PFSK-1 (cell line): ENCODE measurements at regions not wholly inside any gene's neighbourhood (a gene's known extent, or its start where the extent isn't known, plus 50 kb on each side); places are given as distances from the start of the nearest gene placed in this dataset.

ENCODE experiments used
- FOXP2 ChIP-seq: optimal IDR thresholded peaks from 2 replicates; pipeline ENCODE3; 2011; ENCODE audit warnings: borderline replicate concordance, control low read depth, inconsistent platforms; ENCODE audit not compliant: insufficient read depth; ENCODE audit errors: extremely low read length, extremely low read depth
- POLR2AphosphoS5 ChIP-seq: IDR thresholded peaks from 2 replicates; pipeline ENCODE4 v1.6.1; 2012; ENCODE audit warnings: low read depth, mild to moderate bottlenecking, control low read depth, low read length, moderate library complexity
- REST ChIP-seq, 2 experiments: IDR thresholded peaks; 2 replicates each; pipeline versions ENCODE4 v1.6.1 to v1.8.0; 2011 to 2012; ENCODE audit warnings: low read depth in 2 of 2, low read length in 2 of 2, control low read depth in 1 of 2, inconsistent platforms in 1 of 2, mild to moderate bottlenecking in 1 of 2, moderate library complexity in 1 of 2; ENCODE audit not compliant: insufficient read depth in 1 of 2
- SIN3A ChIP-seq: IDR thresholded peaks from 2 replicates; pipeline ENCODE4 v1.6.1; 2012; ENCODE audit warnings: mild to moderate bottlenecking, low read length, moderate library complexity, borderline replicate concordance; ENCODE audit not compliant: insufficient read depth
- TAF1 ChIP-seq: IDR thresholded peaks from 2 replicates; pipeline ENCODE4 v1.6.1; 2012; ENCODE audit warnings: low read length, control low read depth, borderline replicate concordance; ENCODE audit not compliant: insufficient read depth

- TF ChIP-seq FOXP2 (no peak), SIN3A (no peak), REST (IDR thresholded peaks at IDR 0.05; ENCODE audit: insufficient read depth in 1 of 2, low read depth in 2 of 2, low read length in 2 of 2) (no peak), POLR2AphosphoS5 (no peak), TAF1 (no peak)
Observed at GRCh38 chr1:191839891-191840290, 318.4 kb upstream of the RGS18 start.

- TF ChIP-seq REST (IDR thresholded peaks at IDR 0.05; ENCODE audit: insufficient read depth in 1 of 2, low read depth in 2 of 2, low read length in 2 of 2) (no peak), FOXP2 (no peak), TAF1 (no peak), SIN3A (no peak), POLR2AphosphoS5 (no peak)
Observed at GRCh38 chr1:191851799-191852595, 306.3 kb upstream of the RGS18 start.

- TF ChIP-seq FOXP2 (no peak), SIN3A (no peak), POLR2AphosphoS5 (no peak), TAF1 (no peak), REST (IDR thresholded peaks at IDR 0.05; ENCODE audit: insufficient read depth in 1 of 2, low read depth in 2 of 2, low read length in 2 of 2) (no peak)
Observed at GRCh38 chr1:191852907-191853306, 305.4 kb upstream of the RGS18 start.

GRCh38 chr1:191857600-191857999 lies 300.7 kb upstream of the RGS18 start:
- no peak for TF ChIP-seq REST (IDR thresholded peaks at IDR 0.05; ENCODE audit: insufficient read depth in 1 of 2, low read depth in 2 of 2, low read length in 2 of 2)
- TF ChIP-seq FOXP2, result no peak
- no peak for TF ChIP-seq POLR2AphosphoS5
- no peak for TF ChIP-seq TAF1
- no peak for TF ChIP-seq SIN3A
